Spleen (tissue), 11 donors: ENCODE measurements at regions not wholly inside any gene's neighbourhood (a gene's known extent, or its start where the extent isn't known, plus 50 kb on each side); places are given as distances from the start of the nearest gene placed in this dataset.

Experiments
- DNase-seq: peaks from one replicate; pipeline ENCODE4 v3.0.0-alpha.2; 2020
- H3K27ac ChIP-seq, 8 donors: fragments of 200-600 bp; sonication (generic) in 7 of 8; 1 replicate in 4 of 8; 2 replicates in 4 of 8; pipeline versions ENCODE4 v1.5.0 to v1.8.0; 2016 to 2021; ENCODE audit warnings: inconsistent platforms in 4 of 8, mild to moderate bottlenecking in 4 of 8, moderate library complexity in 1 of 8
- H3K27me3 ChIP-seq, 7 donors: fragments of 200-600 bp; sonication (generic) in 6 of 7; replicated peaks in 1 of 7; 1 replicate in 4 of 7; 2 replicates in 3 of 7; pipeline versions ENCODE4 v1.5.0 to v1.8.0; 2016 to 2021; ENCODE audit warnings: inconsistent platforms in 3 of 7, mild to moderate bottlenecking in 1 of 7
- H3K36me3 ChIP-seq, 6 donors: fragments of 200-600 bp; sonication (generic) in 5 of 6; 1 replicate in 4 of 6; 2 replicates in 2 of 6; pipeline versions ENCODE4 v1.5.0 to v1.8.0; 2016 to 2021; ENCODE audit warnings: inconsistent platforms in 2 of 6
- H3K4me1 ChIP-seq, 6 donors: fragments of 200-600 bp; sonication (generic) in 5 of 6; 1 replicate in 3 of 6; 2 replicates in 3 of 6; pipeline versions ENCODE4 v1.5.0 to v1.8.0; 2016 to 2021; ENCODE audit warnings: inconsistent platforms in 3 of 6
- H3K4me3 ChIP-seq, 8 donors: fragments of 200-600 bp; sonication (generic) in 7 of 8; 1 replicate in 4 of 8; 2 replicates in 4 of 8; pipeline versions ENCODE4 v1.5.0 to v1.8.0; 2016 to 2021; ENCODE audit warnings: inconsistent platforms in 4 of 8, mild to moderate bottlenecking in 4 of 8, moderate library complexity in 2 of 8
- H3K9me3 ChIP-seq, 8 donors: fragments of 200-600 bp; sonication (generic) in 7 of 8; 1 replicate in 4 of 8; 2 replicates in 4 of 8; pipeline versions ENCODE4 v1.5.0 to v1.8.0; 2016 to 2021; ENCODE audit warnings: inconsistent platforms in 4 of 8
- POLR2A ChIP-seq, 3 donors: fragments of 450-650 bp; IDR thresholded peaks; one replicate each; pipeline ENCODE4 v1.5.1; 2017; ENCODE audit warnings: antibody characterized with exemption in 3 of 3, mild to moderate bottlenecking in 1 of 3
- POLR2AphosphoS5 ChIP-seq, 3 donors: sonication (generic); formaldehyde crosslinking; IDR thresholded peaks; one replicate each; pipeline ENCODE4 v1.5.1; 2017; ENCODE audit warnings: antibody characterized with exemption in 3 of 3
- WGBS, 5 donors: extraction: QIAGEN DNeasy Blood & Tissue Kit in 3 of 5; methylation state at CpG; one replicate each; pipeline versions ENCODE4 v1.1.5 to v1.1.7; 2013 to 2018; 5-methylcytosine and 5-hydroxymethylcytosine counted together
- intact Hi-C: fragments of 100-400 bp; cut with DNase I; formaldehyde crosslinking; loops from one replicate; pipeline ENCODE4 v1.15.0; 2023; ENCODE audit warnings: low total_unique reads
- TF ChIP-seq, protein P1 (sequence below), 11 experiments: fragments of 200-600 bp in 7 of 11; fragments of 450-650 bp in 4 of 11; sonication (generic) in 4 of 11; IDR thresholded peaks in 8 of 11; conservative IDR thresholded peaks in 3 of 11; 1 replicate in 7 of 11; 2 replicates in 4 of 11; pipeline versions ENCODE4 v1.4.0 to v1.8.0; 2016 to 2021; ENCODE audit warnings: antibody characterized with exemption in 11 of 11, inconsistent platforms in 4 of 11, mild to moderate bottlenecking in 1 of 11
- donor health status: healthy with polysubstance abuse.
- donor health status: DM: no; HTN: no; CAD: no; lungs with moderate emphysema.
- donor health status: DM: no; HTN: no; CAD: no.
- donor health status: Bipolar disorder and iron deficiency.
- donor health status: healthy.
- donor health status: DM: no; HTN: no; CAD: no.
- donor health status: DM: yes; HTN: yes; CAD: no.

DNA sequence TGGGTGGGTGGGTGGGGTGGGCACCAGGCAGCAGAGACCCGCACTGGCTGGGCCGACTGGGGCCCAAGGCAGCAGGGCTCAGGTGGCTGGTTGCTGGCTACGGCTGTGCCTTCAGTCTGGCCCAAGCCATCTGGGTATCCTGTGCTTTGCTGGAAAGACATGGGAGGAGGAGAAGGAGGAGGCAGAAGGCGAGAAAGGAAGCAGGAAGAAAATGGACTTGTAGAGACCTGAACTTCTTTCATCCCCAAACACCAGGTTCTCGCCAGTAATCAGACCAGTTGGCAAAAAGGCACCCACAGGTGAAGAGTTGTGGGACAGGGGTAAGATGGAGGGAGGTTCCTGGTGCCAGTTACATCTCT lies 78.8 kb downstream of the IGLL1 start:
- H3K27ac ChIP-seq: no peak overlapping the region
- WGBS, 5 donors: 85 to 96% (median 89%) methylated on average over 5 of the region's 5 CpGs
- peaks cover 0 to 23% (median 12%) of the 10 kb centered on the region in 6 donors for H3K4me1 ChIP-seq
- H3K27me3 ChIP-seq: no peaks in the 10 kb centered on the region
- H3K9me3 ChIP-seq: no peaks in the 10 kb centered on the region
- intact Hi-C loops: no loop called here
- no peak for DNase-seq
- H3K36me3 ChIP-seq: no peaks in the 10 kb centered on the region
- no peak for TF ChIP-seq POLR2AphosphoS5 (IDR thresholded peaks at IDR 0.05)
- TF ChIP-seq, protein P1, sequence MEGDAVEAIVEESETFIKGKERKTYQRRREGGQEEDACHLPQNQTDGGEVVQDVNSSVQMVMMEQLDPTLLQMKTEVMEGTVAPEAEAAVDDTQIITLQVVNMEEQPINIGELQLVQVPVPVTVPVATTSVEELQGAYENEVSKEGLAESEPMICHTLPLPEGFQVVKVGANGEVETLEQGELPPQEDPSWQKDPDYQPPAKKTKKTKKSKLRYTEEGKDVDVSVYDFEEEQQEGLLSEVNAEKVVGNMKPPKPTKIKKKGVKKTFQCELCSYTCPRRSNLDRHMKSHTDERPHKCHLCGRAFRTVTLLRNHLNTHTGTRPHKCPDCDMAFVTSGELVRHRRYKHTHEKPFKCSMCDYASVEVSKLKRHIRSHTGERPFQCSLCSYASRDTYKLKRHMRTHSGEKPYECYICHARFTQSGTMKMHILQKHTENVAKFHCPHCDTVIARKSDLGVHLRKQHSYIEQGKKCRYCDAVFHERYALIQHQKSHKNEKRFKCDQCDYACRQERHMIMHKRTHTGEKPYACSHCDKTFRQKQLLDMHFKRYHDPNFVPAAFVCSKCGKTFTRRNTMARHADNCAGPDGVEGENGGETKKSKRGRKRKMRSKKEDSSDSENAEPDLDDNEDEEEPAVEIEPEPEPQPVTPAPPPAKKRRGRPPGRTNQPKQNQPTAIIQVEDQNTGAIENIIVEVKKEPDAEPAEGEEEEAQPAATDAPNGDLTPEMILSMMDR (IDR thresholded peaks at IDR 0.05 in 8 of 11, conservative IDR thresholded peaks at IDR 0.05 in 3 of 11): no peak
- TF ChIP-seq POLR2A (IDR thresholded peaks at IDR 0.05): no peak
- no peak overlapping the region for H3K4me3 ChIP-seq

DNA sequence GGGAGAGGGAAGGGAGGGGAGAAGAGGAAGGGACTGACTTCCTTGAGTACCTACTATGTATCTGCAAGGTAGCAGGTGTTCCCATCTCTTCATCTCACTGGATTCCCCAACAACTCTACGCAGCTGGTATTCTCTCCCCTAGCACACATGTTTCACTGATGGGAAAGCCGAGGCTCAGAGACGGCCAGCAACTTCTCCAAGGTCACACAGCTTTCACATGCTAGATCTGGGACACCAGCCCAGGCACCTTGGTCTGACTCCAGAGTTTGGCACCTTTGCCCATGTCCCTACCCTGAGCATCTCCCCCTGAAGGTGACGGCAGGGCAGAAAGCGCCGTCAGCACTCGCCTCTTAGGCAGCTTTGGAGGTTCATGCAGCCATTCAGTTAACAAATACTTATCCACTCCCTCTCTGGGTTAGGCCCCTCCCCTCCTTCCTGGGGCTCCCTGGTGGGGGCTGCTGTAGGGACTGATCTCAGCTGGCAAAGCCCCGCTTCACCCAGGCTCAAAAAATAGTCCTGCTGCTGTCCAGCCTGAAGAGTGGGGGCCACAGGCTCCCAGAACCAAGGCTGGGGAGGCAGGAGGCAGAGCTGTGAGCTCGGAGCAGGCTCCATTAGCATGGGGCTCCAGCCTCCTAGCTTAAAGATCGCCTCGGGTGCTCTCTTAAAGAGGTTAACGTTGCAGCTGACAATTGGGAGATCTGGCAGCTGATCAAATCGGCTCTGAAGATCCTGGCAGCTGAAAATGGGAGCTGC lies 79.4 kb downstream of the IGLL1 start:
- Histone ChIP-seq H3K9me3 (no peaks in the 10 kb centered on the region), H3K27me3 (no peaks in the 10 kb centered on the region), H3K4me3 (no peak overlapping the region), H3K27ac (no peak overlapping the region), H3K36me3 (no peaks in the 10 kb centered on the region), H3K4me1 (peaks cover 0 to 23% (median 12%) of the 10 kb centered on the region in 6 donors)
- WGBS, 5 donors: 74 to 81% (median 77%) methylated on average over 8 to 13 of the region's 13 CpGs
- DNase-seq: no peak
- intact Hi-C loops: no loop called here
- TF ChIP-seq POLR2A (IDR thresholded peaks at IDR 0.05) (no peak), POLR2AphosphoS5 (IDR thresholded peaks at IDR 0.05) (no peak)
- TF ChIP-seq, protein P1 (IDR thresholded peaks at IDR 0.05 in 8 of 11, conservative IDR thresholded peaks at IDR 0.05 in 3 of 11): no peak

GRCh38 chr22:23499845-23500500 lies 80.1 kb downstream of the IGLL1 start:
- peaks cover 0 to 24% (median 11%) of the 10 kb centered on the region in 6 donors for H3K4me1 ChIP-seq

More at GRCh38 chr22:23499845-23500500, 80.1 kb downstream of the IGLL1 start:
- no peaks in the 10 kb centered on the region for H3K36me3 ChIP-seq
- WGBS, 5 donors: 73 to 79% (median 78%) methylated on average over 8 of the region's 8 CpGs
- TF ChIP-seq POLR2AphosphoS5 (IDR thresholded peaks at IDR 0.05): no peak
- TF ChIP-seq POLR2A (IDR thresholded peaks at IDR 0.05): no peak
- TF ChIP-seq, protein P1 (IDR thresholded peaks at IDR 0.05 in 8 of 11, conservative IDR thresholded peaks at IDR 0.05 in 3 of 11): no peak
- peak; percentile 66 for DNase-seq
- intact Hi-C loops: no loop called here
- H3K4me3 ChIP-seq: no peak overlapping the region
- H3K27ac ChIP-seq: peak overlapping the region in 1 of 8 donors; percentile 11
- no peaks in the 10 kb centered on the region for H3K27me3 ChIP-seq
- no peaks in the 10 kb centered on the region for H3K9me3 ChIP-seq
